HUDEP-2 (cell line): ENCODE measurements at regions not wholly inside any gene's neighbourhood (a gene's known extent, or its start where the extent isn't known, plus 50 kb on each side); places are given as distances from the start of the nearest gene placed in this dataset.

Experiments used
- DNase-seq, 76 experiments: peaks; one replicate each; lab custom pipeline; 2025; ENCODE audit not compliant: unreplicated experiment in 76 of 76; lab: John Stamatoyannopoulos, UW

DNA sequence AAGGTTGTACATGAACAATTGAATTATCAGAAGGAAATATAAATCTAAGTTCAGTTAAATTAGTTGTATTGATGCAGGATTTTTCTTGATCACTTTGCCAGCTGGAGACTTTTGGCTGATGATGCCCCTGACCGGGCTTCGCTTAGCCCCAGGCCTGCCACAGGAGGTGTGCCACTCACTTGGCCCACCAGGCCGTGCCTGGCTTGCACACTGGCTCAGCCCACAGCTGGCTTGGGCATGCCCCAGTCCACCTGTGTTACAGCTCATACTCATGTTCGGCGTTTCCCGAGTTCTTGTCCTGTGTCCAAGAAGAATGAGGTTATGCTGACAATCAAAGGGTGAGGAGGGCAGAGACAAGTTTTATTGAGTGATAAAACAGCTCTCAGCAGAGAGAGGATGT lies 773.9 kb upstream of the FANCL start:
- no peak for DNase-seq

DNA sequence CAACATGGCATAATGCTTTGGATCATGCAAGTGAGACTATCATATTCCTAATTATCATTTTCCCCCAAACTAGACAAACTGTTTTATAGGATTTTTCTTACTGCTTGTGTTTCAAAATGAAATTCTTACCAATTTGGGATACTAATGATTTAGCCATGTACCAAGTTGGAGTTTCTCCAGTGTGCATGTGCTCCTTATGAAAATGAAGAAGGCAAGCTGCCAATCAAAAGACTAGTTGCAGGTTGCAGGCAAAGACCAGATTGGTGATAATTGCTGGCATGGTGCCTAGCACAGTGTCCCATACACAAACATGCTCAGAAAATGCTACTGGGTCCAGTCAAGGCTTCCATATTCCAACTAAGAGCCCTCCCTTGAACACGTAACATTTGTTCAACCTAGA lies 771.8 kb upstream of the FANCL start:
- no peak for DNase-seq

DNA sequence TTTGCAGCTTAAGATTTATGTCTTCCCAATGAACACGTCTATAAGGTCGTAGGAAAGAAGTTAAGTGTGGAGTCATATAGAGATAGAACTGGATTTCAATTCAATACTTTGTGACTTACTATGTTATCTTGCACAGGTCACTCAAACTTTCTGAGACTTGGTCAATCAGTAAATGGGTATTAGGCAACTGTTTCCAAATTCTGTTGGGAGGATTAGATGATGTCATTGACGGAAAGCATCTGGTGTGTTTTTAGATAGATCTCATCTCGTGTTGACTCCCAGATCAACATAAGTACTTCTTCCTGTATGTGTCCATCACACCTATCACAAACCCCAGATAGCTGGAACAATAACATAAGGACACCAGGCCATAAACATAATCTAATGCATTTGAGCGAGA lies 771.1 kb upstream of the FANCL start:
- no peak for DNase-seq

DNA sequence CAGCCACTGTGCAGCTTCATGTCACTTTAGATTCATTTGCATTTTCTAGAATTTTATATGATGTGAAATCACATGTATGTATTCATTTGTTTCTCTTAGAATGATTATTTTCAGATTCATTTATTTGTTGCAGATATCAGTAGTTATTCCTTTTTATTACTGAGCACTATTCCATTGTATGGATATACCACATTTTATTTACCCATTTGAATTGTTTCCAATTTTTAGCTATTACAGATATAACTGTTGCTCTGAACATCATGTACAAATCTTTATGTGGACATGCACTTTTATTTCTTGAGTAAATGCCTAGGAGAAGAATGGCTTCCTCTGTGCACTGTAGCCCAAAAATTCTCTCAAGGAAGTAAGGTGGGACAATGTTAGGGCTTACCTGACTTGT lies 767.8 kb upstream of the FANCL start:
- no peak for DNase-seq

DNA sequence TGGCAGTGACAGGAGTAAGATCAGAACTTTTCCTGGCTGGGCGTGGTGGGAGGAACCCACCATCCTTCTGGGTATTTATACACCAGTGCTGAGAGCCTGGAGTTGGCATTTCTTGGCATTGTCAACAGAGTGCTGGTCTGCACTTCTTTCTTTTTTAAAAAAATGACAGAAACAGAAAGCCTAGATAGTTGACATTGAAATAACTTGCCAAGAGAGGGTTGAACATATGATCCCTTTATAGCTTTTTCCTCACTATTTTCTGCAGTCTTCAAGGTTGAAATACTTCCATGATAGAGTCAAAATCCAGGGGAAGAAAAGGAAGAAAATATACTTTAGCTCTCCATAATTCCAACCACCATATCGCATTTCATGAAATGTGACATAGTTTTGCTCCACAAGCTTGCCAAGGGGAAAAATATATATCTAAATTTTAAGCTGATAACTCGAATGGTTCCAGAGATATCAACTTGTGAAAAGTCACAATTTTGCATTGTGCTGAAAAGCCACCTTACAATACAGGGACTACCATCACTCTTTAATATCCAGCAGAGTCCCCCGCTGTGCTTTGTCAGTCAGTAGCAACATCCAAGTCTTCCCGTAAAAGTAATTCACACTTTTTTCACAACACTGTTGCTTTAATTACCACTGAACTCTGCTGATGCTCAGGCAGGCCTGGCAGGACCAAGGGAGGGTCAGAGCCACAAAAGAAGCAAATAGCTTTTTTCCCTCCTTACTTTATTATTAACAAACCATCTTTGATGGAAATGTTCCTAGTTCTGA lies 764.9 kb upstream of the FANCL start:
- DNase-seq, result no peak

DNA sequence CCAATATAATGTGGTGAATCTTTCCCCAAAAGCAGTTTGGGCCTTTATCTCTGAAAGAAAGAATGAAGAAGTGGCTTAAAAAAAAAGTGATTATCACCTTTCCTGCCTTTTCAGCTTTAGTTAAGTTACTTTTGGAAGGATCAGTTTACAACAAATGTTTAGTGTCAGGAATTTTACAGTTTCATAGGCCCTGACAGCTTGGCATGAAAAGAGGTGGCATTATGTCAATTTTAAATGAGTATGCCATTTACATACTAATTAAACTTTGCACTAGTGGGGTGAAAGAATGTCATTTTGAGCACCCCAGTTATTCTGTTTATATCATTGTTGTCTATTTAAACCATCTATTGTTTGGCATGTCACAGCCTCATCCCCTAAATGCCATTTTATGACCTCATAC lies 763.5 kb upstream of the FANCL start:
- DNase-seq, result no peak

DNA sequence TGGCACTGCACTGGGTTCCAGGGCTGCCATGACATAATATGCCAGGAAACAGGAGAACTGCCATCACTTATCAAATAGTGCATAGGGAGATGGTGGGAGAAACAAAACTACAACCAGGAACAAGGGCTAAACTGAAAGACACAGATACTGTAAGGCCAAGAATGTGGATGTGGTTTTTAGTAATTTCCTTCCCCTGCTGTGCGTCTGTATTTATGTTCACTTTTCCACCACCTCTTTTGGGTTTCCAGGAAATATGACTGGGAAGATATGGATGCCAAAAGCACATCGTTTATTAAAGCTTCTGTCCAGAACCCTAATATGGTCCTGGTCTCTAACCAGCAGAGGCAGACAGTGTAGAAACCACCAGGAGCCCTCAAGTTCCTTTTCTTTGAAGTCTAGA lies 759.7 kb upstream of the FANCL start:
- no peak for DNase-seq

DNA sequence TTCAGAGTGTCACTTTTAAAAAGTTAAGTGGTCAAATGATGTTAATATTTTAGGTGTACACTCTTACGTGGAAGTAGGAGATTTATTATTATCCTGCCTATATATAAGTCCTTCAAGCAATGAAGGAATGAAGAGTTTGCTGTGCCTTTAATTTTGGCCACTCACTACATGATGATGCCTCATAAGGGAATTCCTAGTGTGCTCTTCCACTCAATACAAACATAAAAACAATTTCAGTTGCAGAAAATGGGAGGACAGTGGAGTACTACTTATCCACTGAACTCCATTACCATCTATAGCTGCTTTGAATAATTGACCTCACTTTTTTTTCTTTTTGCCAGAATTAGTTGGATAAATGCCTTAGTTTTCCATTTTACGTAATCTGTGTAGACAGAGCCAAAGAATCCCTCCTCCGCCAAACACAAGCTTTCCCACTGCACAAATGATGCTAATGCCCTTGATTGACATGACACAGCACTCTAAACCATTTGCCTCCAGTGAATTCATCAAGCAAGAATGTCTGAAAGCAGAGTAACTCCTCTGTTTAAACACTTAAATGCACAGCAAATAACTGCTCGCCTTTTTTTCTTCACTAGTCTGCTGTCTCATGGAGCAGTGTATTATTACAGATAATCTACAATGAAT lies 751.1 kb upstream of the FANCL start:
- no peak for DNase-seq

DNA sequence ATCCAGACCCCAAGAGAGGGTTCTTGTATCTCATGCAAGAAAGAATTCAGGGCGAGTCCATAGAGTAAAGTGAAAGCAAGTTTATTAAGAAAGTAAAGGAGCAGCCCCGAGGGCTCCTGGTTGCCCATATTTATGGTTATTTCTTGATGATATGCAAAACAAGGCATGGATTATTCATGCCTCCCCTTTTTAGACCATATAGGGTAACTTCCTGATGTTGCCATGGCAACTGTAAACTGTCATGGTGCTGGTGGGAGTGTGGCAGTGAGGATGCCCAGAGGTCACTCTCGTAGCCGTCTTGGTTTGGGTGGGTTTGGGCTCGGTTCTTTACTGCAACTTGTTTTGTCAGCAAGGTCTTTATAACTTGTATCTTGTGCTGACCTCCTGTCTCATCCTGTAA lies 750.2 kb upstream of the FANCL start:
- DNase-seq, result no peak

DNA sequence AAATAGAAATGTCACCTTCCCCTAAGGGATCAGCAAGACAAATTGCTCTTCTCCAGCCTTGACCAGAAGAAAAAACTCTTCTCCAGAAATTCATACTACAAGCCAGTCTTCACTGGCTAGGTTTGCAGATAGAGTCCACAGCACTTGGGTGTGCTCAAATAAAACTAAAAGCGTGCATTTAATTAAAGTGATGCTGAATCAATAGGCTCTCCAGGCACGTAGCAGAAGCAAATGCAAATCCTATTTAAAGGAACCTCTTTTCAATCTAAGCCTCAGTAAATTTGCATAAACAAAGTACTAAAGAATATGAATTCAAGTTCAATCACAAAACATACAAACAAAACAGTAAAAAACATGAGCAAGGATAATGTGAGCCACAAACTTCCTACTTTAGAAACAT lies 744.4 kb upstream of the FANCL start:
- no peak for DNase-seq

DNA sequence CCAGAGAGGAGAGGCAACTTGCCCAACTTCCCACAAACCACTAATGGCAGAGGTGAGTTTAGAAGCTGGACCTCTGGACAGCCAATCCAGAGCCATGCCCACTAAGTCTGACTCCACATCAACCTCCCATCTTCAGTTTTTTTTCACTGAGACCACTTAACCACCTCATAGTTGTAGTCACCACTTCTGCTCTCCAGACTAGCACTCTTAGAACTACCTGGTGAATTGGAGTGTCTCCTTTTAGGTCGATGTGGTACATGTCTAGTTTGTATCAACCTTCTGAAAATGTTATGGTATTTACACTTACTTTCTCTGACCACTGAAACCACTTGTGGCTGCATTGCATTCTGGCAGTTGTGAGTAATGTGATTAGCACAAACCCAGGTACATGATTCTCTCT lies 743.6 kb upstream of the FANCL start:
- no peak for DNase-seq

DNA sequence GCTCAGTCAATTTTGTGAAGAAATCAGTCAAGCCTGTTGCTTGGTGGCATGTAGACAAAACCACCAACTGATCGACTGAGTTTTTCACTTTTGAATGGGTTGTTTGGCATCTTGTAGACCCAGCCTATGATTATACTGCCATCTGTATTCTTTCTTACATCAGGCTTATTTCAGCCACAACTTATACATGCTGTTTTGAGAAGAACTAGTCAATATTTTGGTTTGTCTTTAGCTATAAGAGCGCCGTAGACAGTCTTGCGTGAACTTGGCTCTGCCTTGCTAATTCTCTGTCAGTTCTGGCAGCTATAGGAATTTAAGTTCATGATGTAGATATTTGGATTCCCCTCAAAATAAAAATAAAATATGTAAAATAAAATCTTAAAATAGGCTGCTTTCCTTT lies 742.0 kb upstream of the FANCL start:
- DNase-seq, result no peak

DNA sequence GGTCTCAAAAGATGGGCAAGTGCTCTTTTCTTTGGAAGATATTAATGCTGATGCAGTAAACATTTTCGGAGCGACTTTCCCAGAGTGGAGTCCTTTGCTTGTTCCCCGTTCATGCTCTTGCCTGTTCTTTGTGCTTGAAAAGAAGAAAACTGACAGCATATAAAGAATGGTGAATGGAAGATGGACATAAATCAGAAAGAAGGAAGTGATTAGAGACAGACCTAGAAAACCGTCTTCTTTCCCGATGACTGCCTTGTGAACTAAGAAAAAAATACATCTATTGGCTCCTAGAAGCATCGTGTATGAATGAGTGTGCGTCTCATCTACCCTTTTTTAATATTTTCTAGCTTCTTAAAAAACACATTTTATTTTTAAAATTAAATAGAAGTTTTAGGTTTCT lies 740.1 kb upstream of the FANCL start:
- DNase-seq, result no peak

DNA sequence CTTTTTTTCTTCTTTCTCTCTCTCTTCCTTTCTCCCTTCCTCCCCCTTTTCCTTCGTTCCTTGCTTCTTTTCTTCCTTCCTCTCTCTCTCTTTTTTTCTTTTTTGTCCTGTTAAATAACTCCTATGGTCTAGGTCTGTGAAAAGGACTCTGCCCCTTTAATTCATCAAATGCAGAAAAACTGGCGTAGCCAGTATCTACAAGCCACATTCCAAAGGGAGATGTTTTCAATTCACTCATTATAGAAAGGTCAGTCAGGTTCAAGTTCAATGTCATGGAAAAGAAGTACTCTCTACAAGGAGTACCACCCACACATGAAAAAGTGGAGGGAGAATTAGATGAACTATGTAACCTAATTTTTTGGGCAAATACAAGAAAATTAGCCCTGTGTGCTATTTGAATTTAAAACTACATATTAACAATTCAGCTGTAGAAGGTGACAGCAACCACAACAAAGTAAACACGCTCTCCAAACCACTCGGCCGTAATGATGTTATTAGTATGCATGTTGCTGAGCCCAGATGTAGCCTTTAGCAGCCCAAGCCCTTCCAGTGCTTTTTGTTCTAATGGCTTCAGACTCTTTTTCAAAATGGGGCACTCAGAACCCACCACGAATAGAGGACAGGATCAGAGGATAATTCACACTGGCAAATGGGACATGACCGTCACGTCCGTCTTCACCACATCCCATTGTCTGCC lies 735.4 kb upstream of the FANCL start:
- no peak for DNase-seq

DNA sequence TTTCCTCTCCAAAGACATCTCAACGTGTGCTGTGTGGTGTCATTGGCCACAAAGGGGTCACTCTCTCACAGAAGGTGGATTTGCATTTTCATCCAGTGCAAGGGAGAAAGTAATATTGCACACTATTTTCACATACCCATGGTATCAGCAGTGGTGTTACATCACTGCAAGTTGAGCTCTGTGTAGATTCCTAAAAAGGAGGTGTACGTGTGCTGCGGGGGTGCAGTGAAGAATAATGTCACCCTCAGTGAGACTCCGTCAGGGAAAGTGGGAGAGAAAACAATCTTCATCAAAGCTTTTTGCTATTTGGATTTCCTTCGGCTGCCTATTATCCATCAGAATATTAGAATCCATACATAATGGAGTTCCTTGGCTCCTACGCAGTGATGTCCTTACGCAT lies 733.8 kb upstream of the FANCL start:
- no peak for DNase-seq

DNA sequence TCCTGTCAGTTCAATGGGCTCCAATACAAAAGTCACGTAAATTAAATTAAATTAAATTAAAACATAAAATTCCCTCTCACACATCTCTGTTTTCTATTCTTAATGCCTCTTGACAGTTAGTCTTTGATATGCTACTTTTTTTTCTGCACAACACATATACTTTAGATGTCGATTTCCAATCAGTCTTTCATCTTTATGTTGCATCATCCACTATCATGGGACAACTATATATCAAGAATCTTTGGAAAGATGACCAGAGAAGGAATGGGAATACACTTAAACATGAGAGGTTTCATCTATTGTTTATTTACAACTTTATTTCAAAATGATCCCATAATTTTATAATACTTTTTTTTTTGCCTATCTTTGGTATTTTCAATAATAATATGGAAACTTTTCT lies 733.3 kb upstream of the FANCL start:
- no peak for DNase-seq

DNA sequence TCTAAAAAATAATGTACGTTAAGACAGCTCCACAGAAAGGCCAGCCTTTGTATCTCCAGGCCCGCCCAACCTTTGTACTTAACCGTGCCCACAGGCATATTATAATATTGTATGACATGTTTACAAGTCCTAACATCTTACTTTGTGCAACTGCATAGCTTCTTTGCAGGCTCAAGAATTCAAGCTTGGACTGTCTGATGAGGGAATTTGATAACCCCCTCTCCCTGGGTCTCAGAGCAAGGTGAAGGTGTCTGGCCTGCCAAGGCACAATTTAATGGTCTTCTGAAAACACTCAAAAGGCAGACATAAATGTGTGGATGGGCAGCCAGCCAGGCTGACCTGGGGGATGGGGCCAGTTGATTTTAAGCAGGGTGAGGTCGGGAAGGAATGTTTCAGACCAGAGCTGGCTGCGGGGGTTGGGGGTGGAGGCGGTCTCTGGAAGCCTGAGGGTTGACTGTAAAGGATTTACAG lies 732.7 kb upstream of the FANCL start:
- DNase-seq, result no peak

DNA sequence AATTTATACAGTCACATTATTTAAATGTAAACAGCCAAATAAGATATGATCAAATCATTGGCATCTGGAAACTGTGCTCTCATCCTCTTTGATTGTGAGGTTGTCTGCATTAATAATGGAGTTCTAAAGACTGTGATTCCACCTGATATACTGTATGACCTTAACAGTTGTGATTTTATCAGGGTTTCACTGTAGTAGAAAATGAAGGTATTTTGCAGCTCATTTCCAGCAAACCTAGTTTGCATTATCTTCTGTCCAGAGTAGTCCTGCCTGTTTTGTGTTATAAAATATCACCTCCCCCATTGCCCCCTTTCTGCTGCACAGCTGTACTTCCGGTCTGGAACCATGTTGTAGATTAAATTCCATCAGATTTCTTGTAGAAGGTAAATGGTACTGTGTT lies 731.6 kb upstream of the FANCL start:
- no peak for DNase-seq

DNA sequence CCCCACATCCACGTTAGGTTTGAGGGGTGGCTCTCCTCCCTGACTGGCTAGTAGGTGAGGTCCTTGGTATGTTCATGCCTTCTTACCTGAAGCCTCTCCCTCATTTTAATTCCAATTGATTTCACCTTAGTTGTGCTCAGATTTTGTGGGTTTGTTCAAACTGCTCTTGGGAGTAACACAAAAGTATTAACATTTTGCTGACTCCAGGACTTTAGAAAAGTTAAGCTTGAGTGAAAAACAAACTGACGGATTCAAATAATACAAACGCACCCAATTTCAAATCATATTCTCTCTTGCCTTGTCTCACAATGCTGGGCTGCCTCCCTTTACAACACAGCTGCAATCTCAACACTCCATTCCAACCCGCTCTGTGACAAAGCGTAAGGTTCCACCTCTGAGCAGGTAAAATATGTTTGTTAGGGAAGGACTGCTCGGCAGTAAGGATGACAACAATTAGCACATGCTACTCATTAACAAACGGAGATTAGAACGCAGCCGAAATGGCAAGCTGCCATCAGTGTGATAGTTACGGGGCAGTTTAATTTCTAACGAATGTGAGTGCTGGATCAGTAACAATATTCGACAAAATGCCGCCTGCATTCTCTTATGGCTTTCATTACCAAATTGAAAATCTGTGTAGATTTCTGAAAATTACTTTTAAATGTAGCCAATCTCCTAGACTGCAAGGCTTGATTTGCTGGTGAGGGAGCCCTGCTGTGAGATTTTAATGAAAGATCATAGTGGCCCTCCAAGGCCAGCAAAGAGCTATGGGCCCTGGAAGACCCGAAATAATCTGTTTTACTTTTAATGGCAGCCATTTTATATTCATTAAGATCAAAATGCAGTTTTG lies 730.6 kb upstream of the FANCL start:
- no peak for DNase-seq

DNA sequence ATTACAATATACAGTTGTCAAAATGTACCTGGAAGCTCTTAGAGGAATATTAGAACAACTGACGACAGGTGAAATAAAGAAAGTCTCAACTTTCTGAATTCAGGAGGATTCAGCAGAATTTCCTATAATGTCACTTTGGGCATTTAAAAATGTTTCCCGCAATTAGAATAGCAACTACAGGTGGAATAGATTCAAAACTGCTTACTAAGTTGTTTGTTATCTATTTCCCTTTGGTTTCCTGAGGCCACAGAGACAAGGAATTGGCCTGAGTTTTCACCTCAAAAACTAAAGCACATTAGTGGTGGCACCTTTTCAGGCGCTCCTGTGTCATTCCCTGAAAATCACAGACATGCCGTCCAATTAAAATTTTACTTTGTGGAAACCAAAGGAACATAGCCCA lies 729.2 kb upstream of the FANCL start:
- DNase-seq, result no peak

DNA sequence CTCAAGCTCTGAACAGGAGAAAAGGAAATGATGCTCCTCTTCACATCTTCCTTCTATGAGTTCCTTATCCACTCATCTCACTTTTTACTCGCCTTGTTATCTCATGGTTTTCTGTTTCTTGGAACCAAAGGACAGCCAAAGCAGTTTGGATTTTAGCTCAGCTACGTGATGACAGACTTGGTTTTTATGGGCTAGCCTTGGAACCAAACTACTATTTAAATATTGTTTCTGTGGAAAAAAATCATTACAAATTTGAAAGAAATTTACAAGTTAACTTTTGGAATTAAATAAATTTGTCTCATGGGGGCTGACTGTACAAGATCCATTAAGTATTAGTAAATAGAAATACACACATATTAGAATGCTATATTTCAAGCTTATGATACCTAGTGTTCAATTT lies 727.8 kb upstream of the FANCL start:
- no peak for DNase-seq
